ENCODE measurements at regions not wholly inside any gene's neighbourhood (a gene's known extent, or its start where the extent isn't known, plus 50 kb on each side); places are given as distances from the start of the nearest gene placed in this dataset.

- TF ChIP-seq CTCF (IDR thresholded peaks at IDR 0.05 in 8 of 11, conservative IDR thresholded peaks at IDR 0.05 in 3 of 11) = no peak
- TF ChIP-seq POLR2AphosphoS5 (IDR thresholded peaks at IDR 0.05) = no peak
- no peak for TF ChIP-seq POLR2A (IDR thresholded peaks at IDR 0.05)
Observed at GRCh38 chr2:19560785-19561184, 202.4 kb upstream of the OSR1 start.
